ENCODE measurements at regions not wholly inside any gene's neighbourhood (a gene's known extent, or its start where the extent isn't known, plus 50 kb on each side); places are given as distances from the start of the nearest gene placed in this dataset.

- no peaks in the 10 kb centered on the region for H4K20me1 ChIP-seq (ENCODE audit: control insufficient read depth, insufficient read depth, low read depth, low read length)
- no peak overlapping the region for H3K4me3 ChIP-seq (ENCODE audit: low read length)
- no peaks in the 10 kb centered on the region for H3K9me2 ChIP-seq (replicated peaks; ENCODE audit: control insufficient read depth, low read length)
- no peak overlapping the region for H3K4me2 ChIP-seq (ENCODE audit: low read length)
- H3K4me1 ChIP-seq (ENCODE audit: control insufficient read depth, low read length), result no peaks in the 10 kb centered on the region
- H3F3A ChIP-seq (ENCODE audit: control insufficient read depth, insufficient read depth), result no peaks in the 10 kb centered on the region
- H3K9me3 ChIP-seq (ENCODE audit: control insufficient read depth, insufficient read depth, low read length), result no peaks in the 10 kb centered on the region
- no peaks in the 10 kb centered on the region for H3K36me3 ChIP-seq (ENCODE audit: control insufficient read depth, low read length)
- no peaks in the 10 kb centered on the region for H3K79me2 ChIP-seq (ENCODE audit: control insufficient read depth, low read length)
- no peak overlapping the region for H3K27ac ChIP-seq (ENCODE audit: low read depth, low read length)
- no peaks in the 10 kb centered on the region for H3K27me3 ChIP-seq (ENCODE audit: control insufficient read depth, low read length)
- no peak for TF ChIP-seq EZH2phosphoT487 (IDR thresholded peaks at IDR 0.05; ENCODE audit: borderline replicate concordance, low read length)
- TF ChIP-seq CTCF (IDR thresholded peaks at IDR 0.05; ENCODE audit: low read depth, low read length, poor library complexity, severe bottlenecking), result no peak
Observed at GRCh38 chr4:19133315-19133714, 1111.8 kb upstream of the LCORL start.

- Histone ChIP-seq H3K4me1 (ENCODE audit: control insufficient read depth, low read length) (no peaks in the 10 kb centered on the region), H3F3A (ENCODE audit: control insufficient read depth, insufficient read depth) (no peaks in the 10 kb centered on the region), H3K4me3 (ENCODE audit: low read length) (no peak overlapping the region), H3K36me3 (ENCODE audit: control insufficient read depth, low read length) (no peaks in the 10 kb centered on the region), H3K4me2 (ENCODE audit: low read length) (no peak overlapping the region), H3K27ac (ENCODE audit: low read depth, low read length) (no peak overlapping the region), H3K9me2 (replicated peaks; ENCODE audit: control insufficient read depth, low read length) (no peaks in the 10 kb centered on the region), H4K20me1 (ENCODE audit: control insufficient read depth, insufficient read depth, low read depth, low read length) (no peaks in the 10 kb centered on the region), H3K79me2 (ENCODE audit: control insufficient read depth, low read length) (no peaks in the 10 kb centered on the region), H3K9me3 (ENCODE audit: control insufficient read depth, insufficient read depth, low read length) (no peaks in the 10 kb centered on the region), H3K27me3 (ENCODE audit: control insufficient read depth, low read length) (no peaks in the 10 kb centered on the region)
- TF ChIP-seq CTCF (IDR thresholded peaks at IDR 0.05; ENCODE audit: low read depth, low read length, poor library complexity, severe bottlenecking), result no peak
- no peak for TF ChIP-seq EZH2phosphoT487 (IDR thresholded peaks at IDR 0.05; ENCODE audit: borderline replicate concordance, low read length)
Observed at GRCh38 chr4:19130866-19131265, 1109.3 kb upstream of the LCORL start.

- no peaks in the 10 kb centered on the region for H3K9me3 ChIP-seq (ENCODE audit: control insufficient read depth, insufficient read depth, low read length)
- no peaks in the 10 kb centered on the region for H3K27me3 ChIP-seq (ENCODE audit: control insufficient read depth, low read length)
- no peaks in the 10 kb centered on the region for H4K20me1 ChIP-seq (ENCODE audit: control insufficient read depth, insufficient read depth, low read depth, low read length)
- H3K4me3 ChIP-seq (ENCODE audit: low read length), result no peak overlapping the region
- no peaks in the 10 kb centered on the region for H3K4me1 ChIP-seq (ENCODE audit: control insufficient read depth, low read length)
- no peak overlapping the region for H3K27ac ChIP-seq (ENCODE audit: low read depth, low read length)
- no peaks in the 10 kb centered on the region for H3K36me3 ChIP-seq (ENCODE audit: control insufficient read depth, low read length)
- H3K4me2 ChIP-seq (ENCODE audit: low read length), result no peak overlapping the region
- H3K79me2 ChIP-seq (ENCODE audit: control insufficient read depth, low read length), result no peaks in the 10 kb centered on the region
- H3F3A ChIP-seq (ENCODE audit: control insufficient read depth, insufficient read depth), result no peaks in the 10 kb centered on the region
- TF ChIP-seq CTCF (IDR thresholded peaks at IDR 0.05; ENCODE audit: low read depth, low read length, poor library complexity, severe bottlenecking), result no peak
- TF ChIP-seq EZH2phosphoT487 (IDR thresholded peaks at IDR 0.05; ENCODE audit: borderline replicate concordance, low read length), result no peak
- no peaks in the 10 kb centered on the region for H3K9me2 ChIP-seq (replicated peaks; ENCODE audit: control insufficient read depth, low read length)
Observed at GRCh38 chr4:19128176-19128575, 1106.6 kb upstream of the LCORL start.

GRCh38 chr4:19126903-19127302 is 1105.3 kb upstream of the LCORL start:
- Histone ChIP-seq H3K9me3 (ENCODE audit: control insufficient read depth, insufficient read depth, low read length) (no peaks in the 10 kb centered on the region), H3K4me1 (ENCODE audit: control insufficient read depth, low read length) (no peaks in the 10 kb centered on the region), H3F3A (ENCODE audit: control insufficient read depth, insufficient read depth) (no peaks in the 10 kb centered on the region), H3K27me3 (ENCODE audit: control insufficient read depth, low read length) (no peaks in the 10 kb centered on the region), H3K4me2 (ENCODE audit: low read length) (no peak overlapping the region), H3K4me3 (ENCODE audit: low read length) (no peak overlapping the region), H3K36me3 (ENCODE audit: control insufficient read depth, low read length) (no peaks in the 10 kb centered on the region), H3K79me2 (ENCODE audit: control insufficient read depth, low read length) (no peaks in the 10 kb centered on the region), H4K20me1 (ENCODE audit: control insufficient read depth, insufficient read depth, low read depth, low read length) (no peaks in the 10 kb centered on the region), H3K27ac (ENCODE audit: low read depth, low read length) (no peak overlapping the region), H3K9me2 (replicated peaks; ENCODE audit: control insufficient read depth, low read length) (no peaks in the 10 kb centered on the region)
- TF ChIP-seq CTCF (IDR thresholded peaks at IDR 0.05; ENCODE audit: low read depth, low read length, poor library complexity, severe bottlenecking) (no peak), EZH2phosphoT487 (IDR thresholded peaks at IDR 0.05; ENCODE audit: borderline replicate concordance, low read length) (no peak)

All from DOHH2 (cell line).